ENCODE measurements at regions not wholly inside any gene's neighbourhood (a gene's known extent, or its start where the extent isn't known, plus 50 kb on each side); places are given as distances from the start of the nearest gene placed in this dataset.
"Not testable (repeated sequence)": the region's sequence is repeated elsewhere in the genome, so short reads cannot be mapped to it uniquely, and the experiment has no call there.

DNA sequence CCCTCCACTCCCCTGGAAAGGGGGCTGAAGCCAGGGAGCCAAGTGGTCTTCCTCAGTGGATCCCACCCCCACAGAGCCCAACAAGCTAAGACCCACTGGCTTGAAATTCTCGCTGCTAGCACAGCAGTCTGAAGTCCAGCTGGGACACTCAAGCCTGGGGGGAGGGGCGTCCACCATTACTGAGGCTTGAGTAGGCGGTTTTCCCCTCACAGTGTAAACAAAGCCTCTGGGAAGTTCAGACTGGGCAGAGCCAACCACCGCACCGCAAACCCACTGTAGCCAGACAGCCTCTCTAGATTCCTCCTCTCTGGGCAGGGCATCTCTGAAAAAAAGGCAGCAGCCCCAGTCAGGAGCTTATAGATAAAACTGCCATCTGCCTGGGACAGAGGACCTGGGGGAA, 114.4 kb upstream of the GNAI1 start:
- TF ChIP-seq, protein P1, sequence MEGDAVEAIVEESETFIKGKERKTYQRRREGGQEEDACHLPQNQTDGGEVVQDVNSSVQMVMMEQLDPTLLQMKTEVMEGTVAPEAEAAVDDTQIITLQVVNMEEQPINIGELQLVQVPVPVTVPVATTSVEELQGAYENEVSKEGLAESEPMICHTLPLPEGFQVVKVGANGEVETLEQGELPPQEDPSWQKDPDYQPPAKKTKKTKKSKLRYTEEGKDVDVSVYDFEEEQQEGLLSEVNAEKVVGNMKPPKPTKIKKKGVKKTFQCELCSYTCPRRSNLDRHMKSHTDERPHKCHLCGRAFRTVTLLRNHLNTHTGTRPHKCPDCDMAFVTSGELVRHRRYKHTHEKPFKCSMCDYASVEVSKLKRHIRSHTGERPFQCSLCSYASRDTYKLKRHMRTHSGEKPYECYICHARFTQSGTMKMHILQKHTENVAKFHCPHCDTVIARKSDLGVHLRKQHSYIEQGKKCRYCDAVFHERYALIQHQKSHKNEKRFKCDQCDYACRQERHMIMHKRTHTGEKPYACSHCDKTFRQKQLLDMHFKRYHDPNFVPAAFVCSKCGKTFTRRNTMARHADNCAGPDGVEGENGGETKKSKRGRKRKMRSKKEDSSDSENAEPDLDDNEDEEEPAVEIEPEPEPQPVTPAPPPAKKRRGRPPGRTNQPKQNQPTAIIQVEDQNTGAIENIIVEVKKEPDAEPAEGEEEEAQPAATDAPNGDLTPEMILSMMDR (conservative IDR thresholded peaks at IDR 0.05; ENCODE audit: low read depth, low read length) = not testable (repeated sequence)
- TF ChIP-seq EZH2 (IDR thresholded peaks at IDR 0.05; ENCODE audit: low read length, unreplicated experiment); EZH2phosphoT487 (IDR thresholded peaks at IDR 0.05; ENCODE audit: borderline replicate concordance, low read length): not testable (repeated sequence)

All from PC-3 (cell line).